SK-N-SH (cell line): ENCODE measurements at regions not wholly inside any gene's neighbourhood (a gene's known extent, or its start where the extent isn't known, plus 50 kb on each side); places are given as distances from the start of the nearest gene placed in this dataset.

Experiments used
- CTCF ChIP-seq: fragments of 200-600 bp; sonication (generic); IDR thresholded peaks from 2 replicates; pipeline ENCODE4 v1.6.1; 2017; ENCODE audit warnings: antibody characterized with exemption, mild to moderate bottlenecking, moderate library complexity
- TF ChIP-seq, protein P1 (sequence below): IDR thresholded peaks from 2 replicates; pipeline ENCODE4 v1.6.1; 2012; ENCODE audit warnings: mild to moderate bottlenecking, low read depth, low read length, moderate library complexity

DNA sequence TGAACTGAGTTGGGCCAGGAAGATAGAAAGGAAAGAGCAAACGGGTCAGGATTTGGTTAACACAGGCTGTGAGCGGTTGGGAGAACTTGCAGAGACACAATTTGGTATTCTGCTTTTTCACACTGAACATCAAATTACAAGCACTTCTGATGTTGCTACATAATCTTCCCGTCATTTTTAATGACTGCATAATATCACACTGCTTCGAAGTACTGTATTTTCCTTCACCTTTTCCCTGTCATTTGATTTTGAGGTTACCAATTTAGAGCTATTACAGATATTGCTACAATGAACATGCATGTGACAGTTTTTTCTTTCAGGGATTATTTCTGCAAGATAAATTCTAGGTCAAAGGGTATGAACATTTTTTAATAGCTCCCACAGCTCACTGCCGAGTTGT, 71.4 kb upstream of the CPEB4 start:
- no peak for TF ChIP-seq CTCF
- TF ChIP-seq, protein P1, sequence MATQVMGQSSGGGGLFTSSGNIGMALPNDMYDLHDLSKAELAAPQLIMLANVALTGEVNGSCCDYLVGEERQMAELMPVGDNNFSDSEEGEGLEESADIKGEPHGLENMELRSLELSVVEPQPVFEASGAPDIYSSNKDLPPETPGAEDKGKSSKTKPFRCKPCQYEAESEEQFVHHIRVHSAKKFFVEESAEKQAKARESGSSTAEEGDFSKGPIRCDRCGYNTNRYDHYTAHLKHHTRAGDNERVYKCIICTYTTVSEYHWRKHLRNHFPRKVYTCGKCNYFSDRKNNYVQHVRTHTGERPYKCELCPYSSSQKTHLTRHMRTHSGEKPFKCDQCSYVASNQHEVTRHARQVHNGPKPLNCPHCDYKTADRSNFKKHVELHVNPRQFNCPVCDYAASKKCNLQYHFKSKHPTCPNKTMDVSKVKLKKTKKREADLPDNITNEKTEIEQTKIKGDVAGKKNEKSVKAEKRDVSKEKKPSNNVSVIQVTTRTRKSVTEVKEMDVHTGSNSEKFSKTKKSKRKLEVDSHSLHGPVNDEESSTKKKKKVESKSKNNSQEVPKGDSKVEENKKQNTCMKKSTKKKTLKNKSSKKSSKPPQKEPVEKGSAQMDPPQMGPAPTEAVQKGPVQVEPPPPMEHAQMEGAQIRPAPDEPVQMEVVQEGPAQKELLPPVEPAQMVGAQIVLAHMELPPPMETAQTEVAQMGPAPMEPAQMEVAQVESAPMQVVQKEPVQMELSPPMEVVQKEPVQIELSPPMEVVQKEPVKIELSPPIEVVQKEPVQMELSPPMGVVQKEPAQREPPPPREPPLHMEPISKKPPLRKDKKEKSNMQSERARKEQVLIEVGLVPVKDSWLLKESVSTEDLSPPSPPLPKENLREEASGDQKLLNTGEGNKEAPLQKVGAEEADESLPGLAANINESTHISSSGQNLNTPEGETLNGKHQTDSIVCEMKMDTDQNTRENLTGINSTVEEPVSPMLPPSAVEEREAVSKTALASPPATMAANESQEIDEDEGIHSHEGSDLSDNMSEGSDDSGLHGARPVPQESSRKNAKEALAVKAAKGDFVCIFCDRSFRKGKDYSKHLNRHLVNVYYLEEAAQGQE: no peak
